GM12878 (cell line): ENCODE measurements at regions not wholly inside any gene's neighbourhood (a gene's known extent, or its start where the extent isn't known, plus 50 kb on each side); places are given as distances from the start of the nearest gene placed in this dataset.

Experiments
- ATF2 ChIP-seq: IDR thresholded peaks from 2 replicates; pipeline ENCODE4 v1.6.1; 2012; ENCODE audit warnings: low read length, inconsistent platforms
- BRCA1 ChIP-seq: IDR thresholded peaks from 2 replicates; pipeline ENCODE4 v1.6.1; 2011; ENCODE audit warnings: low read depth, low read length, improper control_type of control experiment
- CTCF ChIP-seq, 3 experiments: IDR thresholded peaks in 2 of 3; conservative IDR thresholded peaks in 1 of 3; 2 replicates each; pipeline ENCODE4 v1.5.1; 2011; ENCODE audit warnings: low read depth in 3 of 3, low read length in 3 of 3, mild to moderate bottlenecking in 3 of 3, control low read depth in 2 of 3, moderate library complexity in 2 of 3, inconsistent platforms in 1 of 3, mixed read lengths in 1 of 3; ENCODE audit not compliant: control insufficient read depth in 2 of 3, insufficient read depth in 1 of 3; ENCODE audit errors: extremely low read depth in 1 of 3
- EP300 ChIP-seq, 2 experiments: fragments of 150-350 bp in 1 of 2; IDR thresholded peaks; 2 replicates each; pipeline ENCODE4 v1.6.1; 2011 to 2012; ENCODE audit warnings: low read depth in 2 of 2, low read length in 2 of 2, borderline replicate concordance in 1 of 2, improper control_type of control experiment in 1 of 2, inconsistent platforms in 1 of 2; ENCODE audit not compliant: control insufficient read depth in 1 of 2
- HDAC2 ChIP-seq: fragments of 200-600 bp; sonication (generic); IDR thresholded peaks from 2 replicates; pipeline ENCODE4 v1.6.1; 2017
- HDAC6 ChIP-seq: fragments of 200-600 bp; sonication (generic); IDR thresholded peaks from one replicate; pipeline ENCODE4 v1.8.0; 2017; ENCODE audit warnings: antibody characterized with exemption; ENCODE audit not compliant: unreplicated experiment
- MEF2A ChIP-seq: IDR thresholded peaks from 2 replicates; pipeline ENCODE4 v1.6.1; 2011; ENCODE audit warnings: low read depth, mild to moderate bottlenecking, low read length, moderate library complexity; ENCODE audit not compliant: insufficient read depth
- POLR2AphosphoS5 ChIP-seq: IDR thresholded peaks from 2 replicates; pipeline ENCODE4 v1.6.1; 2011; ENCODE audit warnings: mild to moderate bottlenecking, low read length, inconsistent platforms
- SIN3A ChIP-seq: IDR thresholded peaks from 2 replicates; pipeline ENCODE4 v1.6.1; 2012; ENCODE audit warnings: low read depth, low read length, improper control_type of control experiment
- TCF7 ChIP-seq: IDR thresholded peaks from 2 replicates; pipeline ENCODE4 v1.6.1; 2014; ENCODE audit warnings: antibody characterized with exemption, borderline replicate concordance
- TF ChIP-seq, protein P1 (sequence below): fragments of 450-650 bp; IDR thresholded peaks from 2 replicates; pipeline ENCODE4 v1.6.1; 2014; ENCODE audit warnings: mild to moderate bottlenecking

DNA sequence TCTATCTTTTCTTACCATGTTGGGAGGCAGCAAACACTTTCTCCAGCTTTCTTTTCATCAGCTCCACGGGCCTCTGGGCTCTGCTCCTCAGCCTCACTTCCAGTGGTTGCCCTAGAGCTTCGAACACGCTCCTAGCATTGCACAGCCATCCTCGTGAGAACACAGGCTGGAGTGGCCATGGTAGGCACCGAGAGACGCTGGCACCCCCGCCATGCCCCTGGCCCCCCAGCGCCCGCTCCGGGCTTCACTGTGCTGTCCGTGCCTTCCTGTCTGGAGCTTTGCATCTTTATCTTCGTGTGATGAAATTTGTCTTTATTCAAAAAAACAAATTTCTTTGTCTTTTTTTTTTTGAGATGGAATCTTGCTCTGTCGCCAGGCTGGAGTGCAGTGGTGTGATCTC lies 352.2 kb downstream of the TMEM121 start:
- TF ChIP-seq CTCF (IDR thresholded peaks at IDR 0.05 in 2 of 3, conservative IDR thresholded peaks at IDR 0.05 in 1 of 3; ENCODE audit: control insufficient read depth in 2 of 3, extremely low read depth in 1 of 3, insufficient read depth in 1 of 3, low read depth in 3 of 3, low read length in 3 of 3) (no peak), HDAC6 (no peak), SIN3A (no peak), EP300 (IDR thresholded peaks at IDR 0.05; ENCODE audit: borderline replicate concordance in 1 of 2, control insufficient read depth in 1 of 2, low read depth in 2 of 2, low read length in 2 of 2) (no peak), MEF2A (no peak), BRCA1 (no peak), ATF2 (no peak), HDAC2 (no peak), TCF7 (no peak), POLR2AphosphoS5 (no peak)
- TF ChIP-seq, protein P1, sequence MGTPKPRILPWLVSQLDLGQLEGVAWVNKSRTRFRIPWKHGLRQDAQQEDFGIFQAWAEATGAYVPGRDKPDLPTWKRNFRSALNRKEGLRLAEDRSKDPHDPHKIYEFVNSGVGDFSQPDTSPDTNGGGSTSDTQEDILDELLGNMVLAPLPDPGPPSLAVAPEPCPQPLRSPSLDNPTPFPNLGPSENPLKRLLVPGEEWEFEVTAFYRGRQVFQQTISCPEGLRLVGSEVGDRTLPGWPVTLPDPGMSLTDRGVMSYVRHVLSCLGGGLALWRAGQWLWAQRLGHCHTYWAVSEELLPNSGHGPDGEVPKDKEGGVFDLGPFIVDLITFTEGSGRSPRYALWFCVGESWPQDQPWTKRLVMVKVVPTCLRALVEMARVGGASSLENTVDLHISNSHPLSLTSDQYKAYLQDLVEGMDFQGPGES, result no peak
